Astrocyte (in vitro differentiated cells and primary cell): ENCODE measurements at regions not wholly inside any gene's neighbourhood (a gene's known extent, or its start where the extent isn't known, plus 50 kb on each side); places are given as distances from the start of the nearest gene placed in this dataset.

ENCODE experiments used
- DNase-seq: peaks from one replicate; pipeline ENCODE4 v3.0.0-alpha.2; 2010; ENCODE audit warnings: low read depth
- FAIRE-seq: peaks from 2 replicates; lab custom pipeline; 2011; peaks lifted over from hg19 to GRCh38; lab: Jason Lieb, UNC
- H2AFZ ChIP-seq: 2 replicates; pipeline ENCODE4 v1.6.0; 2012; ENCODE audit warnings: low read depth, low read length, inconsistent platforms
- H3K27ac ChIP-seq: 2 replicates; pipeline ENCODE4 v1.5.1; 2011; ENCODE audit warnings: low read depth, low read length, inconsistent platforms
- H3K27me3 ChIP-seq: 2 replicates; pipeline ENCODE4 v1.6.0; 2011; ENCODE audit warnings: low read length, inconsistent platforms; ENCODE audit not compliant: insufficient read depth
- H3K36me3 ChIP-seq: 2 replicates; pipeline ENCODE4 v1.5.1; 2011; ENCODE audit warnings: low read length, inconsistent platforms; ENCODE audit not compliant: insufficient read depth
- H3K4me1 ChIP-seq: 2 replicates; pipeline ENCODE4 v1.5.1; 2011; ENCODE audit warnings: low read length, inconsistent platforms; ENCODE audit not compliant: insufficient read depth
- H3K4me2 ChIP-seq: 2 replicates; pipeline ENCODE4 v1.6.0; 2012; ENCODE audit warnings: low read length, inconsistent platforms
- H3K4me3 ChIP-seq: 2 replicates; pipeline ENCODE4 v1.5.1; 2011; ENCODE audit warnings: low read depth, mild to moderate bottlenecking, low read length, inconsistent platforms; ENCODE audit not compliant: insufficient read depth
- H3K79me2 ChIP-seq: 2 replicates; pipeline ENCODE4 v1.6.0; 2012; ENCODE audit warnings: mild to moderate bottlenecking, low read length, inconsistent platforms; ENCODE audit not compliant: insufficient read depth
- H3K9ac ChIP-seq: 2 replicates; pipeline ENCODE4 v1.6.0; 2012; ENCODE audit warnings: mild to moderate bottlenecking, low read length, inconsistent platforms
- H3K9me3 ChIP-seq: 2 replicates; pipeline ENCODE4 v1.5.1; 2012; ENCODE audit warnings: low read depth, mild to moderate bottlenecking, low read length, inconsistent platforms; ENCODE audit not compliant: insufficient read depth
- H4K20me1 ChIP-seq: 2 replicates; pipeline ENCODE4 v1.6.0; 2012; ENCODE audit warnings: low read length, inconsistent platforms; ENCODE audit not compliant: insufficient read depth
- H3K27ac Mint-ChIP-seq: one replicate; pipeline ENCODE4 v1.8.0; 2021; ENCODE audit warnings: mild to moderate bottlenecking, mixed read lengths; ENCODE audit not compliant: unreplicated experiment
- H3K27me3 Mint-ChIP-seq: one replicate; pipeline ENCODE4 v1.8.0; 2021; ENCODE audit warnings: low read depth, mixed read lengths; ENCODE audit not compliant: unreplicated experiment
- H3K36me3 Mint-ChIP-seq: one replicate; pipeline ENCODE4 v1.8.0; 2021; ENCODE audit warnings: low read depth, mixed read lengths; ENCODE audit not compliant: unreplicated experiment
- H3K4me1 Mint-ChIP-seq: one replicate; pipeline ENCODE4 v1.8.0; 2021; ENCODE audit warnings: low read depth, mixed read lengths; ENCODE audit not compliant: unreplicated experiment
- H3K4me3 Mint-ChIP-seq: one replicate; pipeline ENCODE4 v1.8.0; 2021; ENCODE audit warnings: mild to moderate bottlenecking, moderate library complexity, mixed read lengths; ENCODE audit not compliant: unreplicated experiment
- H3K9me3 Mint-ChIP-seq: one replicate; pipeline ENCODE4 v1.8.0; 2021; ENCODE audit warnings: mild to moderate bottlenecking, mixed read lengths; ENCODE audit not compliant: unreplicated experiment
- EZH2 ChIP-seq: IDR thresholded peaks from 2 replicates; pipeline ENCODE4 v1.6.1; 2012; ENCODE audit warnings: mild to moderate bottlenecking, low read length, inconsistent platforms; ENCODE audit not compliant: insufficient read depth
- TF ChIP-seq, protein P1 (sequence below): IDR thresholded peaks from 2 replicates; pipeline ENCODE4 v1.5.1; 2011; ENCODE audit warnings: low read depth, mild to moderate bottlenecking, inconsistent platforms, low read length, moderate library complexity; ENCODE audit not compliant: insufficient read depth

DNA sequence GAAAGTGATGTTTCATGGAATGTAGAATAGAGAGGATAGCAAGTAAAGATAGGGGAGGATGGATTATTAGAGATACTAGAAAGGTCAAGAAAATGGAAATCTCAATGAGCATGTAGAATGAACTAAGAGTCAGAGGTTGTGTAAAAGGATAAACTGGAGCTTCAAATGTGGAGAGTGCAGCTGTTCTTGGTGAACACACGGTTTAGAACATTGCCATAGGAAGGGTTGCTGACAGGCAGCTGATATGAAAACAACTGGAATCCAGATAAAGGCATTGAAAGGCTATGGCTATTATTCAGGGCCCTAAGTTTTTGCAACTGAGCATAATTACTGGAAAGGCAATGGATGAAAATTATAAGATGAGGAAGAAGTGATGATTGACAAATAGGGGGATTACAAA is 239.6 kb upstream of the VEGFC start:
- H3K4me3 Mint-ChIP-seq, result no peak overlapping the region
- no peak for FAIRE-seq

DNA sequence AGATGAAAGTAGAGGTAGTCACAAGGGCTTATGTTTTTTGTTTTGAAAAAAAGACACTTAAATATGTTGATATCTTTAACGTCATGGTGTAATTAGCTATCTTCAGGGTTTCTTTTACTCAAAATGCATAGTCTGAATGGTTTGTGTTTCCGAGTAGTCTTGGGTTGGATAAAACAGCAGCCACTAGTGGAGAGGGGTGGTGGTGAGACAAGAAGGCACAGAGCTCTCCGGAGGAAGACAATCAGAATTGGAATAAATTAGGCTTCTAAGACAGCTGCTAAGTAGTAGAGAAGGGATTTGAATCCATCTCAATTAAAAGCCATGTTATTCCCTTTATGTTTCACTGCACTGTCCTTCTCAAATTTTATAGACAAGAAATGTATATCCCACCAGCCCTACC is 240.4 kb upstream of the VEGFC start:
- TF ChIP-seq, protein P1, sequence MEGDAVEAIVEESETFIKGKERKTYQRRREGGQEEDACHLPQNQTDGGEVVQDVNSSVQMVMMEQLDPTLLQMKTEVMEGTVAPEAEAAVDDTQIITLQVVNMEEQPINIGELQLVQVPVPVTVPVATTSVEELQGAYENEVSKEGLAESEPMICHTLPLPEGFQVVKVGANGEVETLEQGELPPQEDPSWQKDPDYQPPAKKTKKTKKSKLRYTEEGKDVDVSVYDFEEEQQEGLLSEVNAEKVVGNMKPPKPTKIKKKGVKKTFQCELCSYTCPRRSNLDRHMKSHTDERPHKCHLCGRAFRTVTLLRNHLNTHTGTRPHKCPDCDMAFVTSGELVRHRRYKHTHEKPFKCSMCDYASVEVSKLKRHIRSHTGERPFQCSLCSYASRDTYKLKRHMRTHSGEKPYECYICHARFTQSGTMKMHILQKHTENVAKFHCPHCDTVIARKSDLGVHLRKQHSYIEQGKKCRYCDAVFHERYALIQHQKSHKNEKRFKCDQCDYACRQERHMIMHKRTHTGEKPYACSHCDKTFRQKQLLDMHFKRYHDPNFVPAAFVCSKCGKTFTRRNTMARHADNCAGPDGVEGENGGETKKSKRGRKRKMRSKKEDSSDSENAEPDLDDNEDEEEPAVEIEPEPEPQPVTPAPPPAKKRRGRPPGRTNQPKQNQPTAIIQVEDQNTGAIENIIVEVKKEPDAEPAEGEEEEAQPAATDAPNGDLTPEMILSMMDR, result no peak
- TF ChIP-seq EZH2, result no peak
- no peaks in the 10 kb centered on the region for H3K4me1 ChIP-seq
- H3K79me2 ChIP-seq, result no peaks in the 10 kb centered on the region
- Mint-ChIP-seq H3K27me3 (no peaks in the 10 kb centered on the region), H3K4me3 (no peak overlapping the region), H3K4me1 (no peaks in the 10 kb centered on the region), H3K9me3 (no peaks in the 10 kb centered on the region), H3K36me3 (no peaks in the 10 kb centered on the region), H3K27ac (no peak overlapping the region)
- H3K27ac ChIP-seq, result no peak overlapping the region
- no peaks in the 10 kb centered on the region for H3K9me3 ChIP-seq
- H3K27me3 ChIP-seq, result no peaks in the 10 kb centered on the region
- no peaks in the 10 kb centered on the region for H3K36me3 ChIP-seq
- H3K4me3 ChIP-seq, result no peak overlapping the region
- H2AFZ ChIP-seq, result no peak overlapping the region
- DNase-seq (no peak), FAIRE-seq (no peak)
- no peak overlapping the region for H3K4me2 ChIP-seq
- H4K20me1 ChIP-seq, result no peaks in the 10 kb centered on the region
- H3K9ac ChIP-seq, result no peak overlapping the region

More for the DNA sequence above, 239.6 kb upstream of the VEGFC start:
- DNase-seq, result no peak
- H3K4me3 ChIP-seq, result no peak overlapping the region
- H4K20me1 ChIP-seq, result no peaks in the 10 kb centered on the region
- no peaks in the 10 kb centered on the region for H3K36me3 ChIP-seq
- H3K4me2 ChIP-seq, result no peak overlapping the region
- Mint-ChIP-seq H3K4me1 (no peaks in the 10 kb centered on the region), H3K27ac (no peak overlapping the region), H3K9me3 (no peaks in the 10 kb centered on the region), H3K27me3 (no peaks in the 10 kb centered on the region), H3K36me3 (no peaks in the 10 kb centered on the region)
- H3K79me2 ChIP-seq, result no peaks in the 10 kb centered on the region
- no peaks in the 10 kb centered on the region for H3K9me3 ChIP-seq
- H3K4me1 ChIP-seq, result no peaks in the 10 kb centered on the region
- TF ChIP-seq, protein P1, result no peak
- no peak for TF ChIP-seq EZH2
- no peaks in the 10 kb centered on the region for H3K27me3 ChIP-seq
- no peak overlapping the region for H3K9ac ChIP-seq
- no peak overlapping the region for H2AFZ ChIP-seq
- H3K27ac ChIP-seq, result no peak overlapping the region

DNA sequence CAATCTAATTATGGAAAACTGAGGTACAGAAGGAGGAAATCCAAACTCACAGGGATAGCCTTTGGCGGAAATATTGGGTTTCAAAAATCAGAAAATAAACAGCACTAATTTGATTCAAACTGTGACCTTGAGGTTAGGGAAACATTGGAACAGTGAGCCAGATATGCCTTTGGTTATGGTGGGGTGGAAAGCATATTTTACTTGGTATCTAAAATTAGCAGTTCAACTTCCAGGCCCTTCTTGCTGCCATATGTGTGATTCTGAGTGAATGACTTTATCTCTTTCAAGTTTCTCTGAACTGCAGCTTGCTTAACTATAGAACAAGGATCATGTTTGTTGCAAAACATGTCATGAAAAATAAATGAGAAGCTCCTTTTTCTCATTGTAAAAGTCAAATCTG is 240.9 kb upstream of the VEGFC start:
- Histone ChIP-seq H3K4me2 (no peak overlapping the region), H3K79me2 (no peaks in the 10 kb centered on the region), H3K9ac (no peak overlapping the region), H3K4me3 (no peak overlapping the region), H4K20me1 (no peaks in the 10 kb centered on the region), H3K36me3 (no peaks in the 10 kb centered on the region), H3K27me3 (no peaks in the 10 kb centered on the region), H2AFZ (no peak overlapping the region), H3K4me1 (no peaks in the 10 kb centered on the region), H3K9me3 (no peaks in the 10 kb centered on the region), H3K27ac (no peak overlapping the region)
- no peak for TF ChIP-seq EZH2
- TF ChIP-seq, protein P1, result no peak
- no peak for DNase-seq
- H3K27me3 Mint-ChIP-seq, result no peaks in the 10 kb centered on the region
- H3K27ac Mint-ChIP-seq, result no peak overlapping the region
- H3K36me3 Mint-ChIP-seq, result no peaks in the 10 kb centered on the region
- no peak overlapping the region for H3K4me3 Mint-ChIP-seq
- no peak for FAIRE-seq
- H3K9me3 Mint-ChIP-seq, result no peaks in the 10 kb centered on the region
- no peaks in the 10 kb centered on the region for H3K4me1 Mint-ChIP-seq
